C4-2B (cell line): ENCODE measurements at regions not wholly inside any gene's neighbourhood (a gene's known extent, or its start where the extent isn't known, plus 50 kb on each side); places are given as distances from the start of the nearest gene placed in this dataset.

Source experiments
- H3K27ac ChIP-seq: fragments of 450-650 bp; 2 replicates; pipeline ENCODE4 v1.5.1; 2017
- ZFX ChIP-seq: fragments of 450-650 bp; IDR thresholded peaks from 2 replicates; pipeline ENCODE4 v1.6.1; 2017
- TF ChIP-seq, protein P1 (sequence below): fragments of 450-650 bp; conservative IDR thresholded peaks from 2 replicates; pipeline ENCODE4 v1.5.1; 2017; ENCODE audit warnings: mild to moderate bottlenecking

- H3K27ac ChIP-seq, result no peak overlapping the region
- TF ChIP-seq ZFX, result no peak
- TF ChIP-seq, protein P1, sequence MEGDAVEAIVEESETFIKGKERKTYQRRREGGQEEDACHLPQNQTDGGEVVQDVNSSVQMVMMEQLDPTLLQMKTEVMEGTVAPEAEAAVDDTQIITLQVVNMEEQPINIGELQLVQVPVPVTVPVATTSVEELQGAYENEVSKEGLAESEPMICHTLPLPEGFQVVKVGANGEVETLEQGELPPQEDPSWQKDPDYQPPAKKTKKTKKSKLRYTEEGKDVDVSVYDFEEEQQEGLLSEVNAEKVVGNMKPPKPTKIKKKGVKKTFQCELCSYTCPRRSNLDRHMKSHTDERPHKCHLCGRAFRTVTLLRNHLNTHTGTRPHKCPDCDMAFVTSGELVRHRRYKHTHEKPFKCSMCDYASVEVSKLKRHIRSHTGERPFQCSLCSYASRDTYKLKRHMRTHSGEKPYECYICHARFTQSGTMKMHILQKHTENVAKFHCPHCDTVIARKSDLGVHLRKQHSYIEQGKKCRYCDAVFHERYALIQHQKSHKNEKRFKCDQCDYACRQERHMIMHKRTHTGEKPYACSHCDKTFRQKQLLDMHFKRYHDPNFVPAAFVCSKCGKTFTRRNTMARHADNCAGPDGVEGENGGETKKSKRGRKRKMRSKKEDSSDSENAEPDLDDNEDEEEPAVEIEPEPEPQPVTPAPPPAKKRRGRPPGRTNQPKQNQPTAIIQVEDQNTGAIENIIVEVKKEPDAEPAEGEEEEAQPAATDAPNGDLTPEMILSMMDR, result no peak
Measured at GRCh38 chr10:3263747-3264146, 91.2 kb upstream of the PITRM1 start.

GRCh38 chr10:3263082-3263481, 90.5 kb upstream of the PITRM1 start:
- H3K27ac ChIP-seq, result no peak overlapping the region
- TF ChIP-seq, protein P1, result no peak
- no peak for TF ChIP-seq ZFX

GRCh38 chr10:3261921-3262320, 89.3 kb upstream of the PITRM1 start:
- no peak for TF ChIP-seq ZFX
- TF ChIP-seq, protein P1, result no peak
- H3K27ac ChIP-seq, result no peak overlapping the region

- H3K27ac ChIP-seq, result peak overlapping the region; percentile 36
- TF ChIP-seq, protein P1, result no peak
- no peak for TF ChIP-seq ZFX
Measured at GRCh38 chr10:3260066-3260834, 87.7 kb upstream of the PITRM1 start.

GRCh38 chr10:3259499-3259898, 86.9 kb upstream of the PITRM1 start:
- H3K27ac ChIP-seq, result peak overlapping the region; percentile 36; the same call in 1 of the 2 replicates
- TF ChIP-seq ZFX, result no peak
- TF ChIP-seq, protein P1, result no peak

GRCh38 chr10:3258394-3258793, 85.8 kb upstream of the PITRM1 start:
- TF ChIP-seq, protein P1, result no peak
- TF ChIP-seq ZFX, result no peak
- H3K27ac ChIP-seq, result no peak overlapping the region

- TF ChIP-seq, protein P1, result no peak
- TF ChIP-seq ZFX, result no peak
- no peak overlapping the region for H3K27ac ChIP-seq
Measured at GRCh38 chr10:3255616-3256015, 83.0 kb upstream of the PITRM1 start.
